ENCODE measurements at regions not wholly inside any gene's neighbourhood (a gene's known extent, or its start where the extent isn't known, plus 50 kb on each side); places are given as distances from the start of the nearest gene placed in this dataset.

DNA sequence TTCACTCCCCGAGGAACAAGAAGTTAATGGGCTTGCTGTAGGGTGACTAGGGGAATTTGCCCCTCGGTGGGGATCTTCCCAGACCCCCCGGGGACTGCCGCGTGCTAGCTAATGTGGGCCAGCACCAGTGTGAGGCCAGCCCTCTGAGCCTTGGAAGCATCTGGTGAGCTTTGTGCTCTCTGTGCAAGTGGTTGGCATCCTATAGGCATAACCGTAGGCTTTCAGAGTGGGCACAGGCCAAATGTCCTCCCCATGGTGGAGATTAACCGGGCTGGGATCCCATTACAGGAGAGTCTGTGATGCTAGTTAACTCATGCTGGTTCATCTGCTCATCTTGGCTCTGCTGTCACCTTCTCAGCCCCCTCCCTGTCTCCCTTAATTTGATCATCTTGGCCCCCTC lies 125.7 kb downstream of the TRIM29 start:
- no peak for DNase-seq

GRCh38 chr11:120011836-120012235 lies 126.1 kb downstream of the TRIM29 start:
- DNase-seq = no peak

DNA sequence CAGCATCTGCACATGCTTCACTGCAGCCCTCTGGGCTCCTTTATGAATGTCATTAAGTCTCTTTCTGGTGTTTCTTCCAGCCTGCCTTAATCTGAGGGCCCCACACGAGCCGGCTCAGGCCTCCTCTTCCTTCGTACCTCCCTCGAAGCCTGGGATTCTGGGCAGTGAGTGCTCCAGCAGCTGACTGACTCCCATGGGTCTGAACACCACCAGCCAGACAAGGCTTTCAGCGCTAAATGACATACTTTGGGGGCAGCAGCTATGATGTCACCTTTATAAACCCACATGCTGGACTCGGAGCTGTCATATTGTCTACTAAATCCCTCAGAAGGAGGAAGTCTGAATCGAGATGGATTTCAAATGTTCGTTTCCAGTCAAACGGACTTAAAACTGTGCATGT lies 127.1 kb downstream of the TRIM29 start:
- no peak for DNase-seq

DNA sequence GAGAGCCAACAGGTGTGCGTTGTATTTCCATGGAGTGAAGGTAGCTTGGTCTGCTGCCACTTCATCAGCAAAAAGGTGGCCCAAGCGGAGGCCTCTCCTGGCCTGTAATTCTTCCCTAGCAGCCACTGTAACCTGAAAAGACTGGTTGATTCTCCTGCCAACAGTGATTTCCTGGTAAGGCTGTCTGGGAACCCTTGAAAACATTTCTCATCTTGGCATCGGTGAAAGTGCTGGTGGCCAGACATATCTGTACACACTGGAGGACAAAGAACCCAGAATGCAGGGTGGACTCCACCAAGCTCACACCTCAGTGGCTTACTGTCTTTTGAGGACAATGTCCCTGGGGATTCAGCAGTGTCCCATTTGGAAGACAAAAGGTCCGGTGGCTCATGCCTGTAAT lies 128.0 kb downstream of the TRIM29 start:
- no peak for DNase-seq

DNA sequence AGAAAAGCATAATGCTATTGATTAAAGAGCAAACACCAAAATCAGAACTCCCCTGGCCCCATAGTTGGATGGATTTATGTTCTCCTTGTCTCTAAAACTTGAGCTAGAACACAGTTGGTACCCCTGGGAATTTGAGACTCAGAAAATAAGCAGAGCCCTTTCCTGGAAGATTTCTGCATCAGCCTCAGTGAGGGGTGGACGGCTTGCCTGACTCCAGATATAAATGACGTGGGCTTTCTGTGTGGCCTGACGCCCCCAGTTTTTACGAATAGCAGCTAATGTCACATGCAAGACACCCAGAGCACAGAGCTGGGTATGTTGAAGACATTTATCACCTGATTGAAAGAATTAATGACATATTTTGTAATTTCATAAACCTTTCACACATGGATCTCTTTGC lies 130.8 kb downstream of the TRIM29 start:
- DNase-seq = no peak

DNA sequence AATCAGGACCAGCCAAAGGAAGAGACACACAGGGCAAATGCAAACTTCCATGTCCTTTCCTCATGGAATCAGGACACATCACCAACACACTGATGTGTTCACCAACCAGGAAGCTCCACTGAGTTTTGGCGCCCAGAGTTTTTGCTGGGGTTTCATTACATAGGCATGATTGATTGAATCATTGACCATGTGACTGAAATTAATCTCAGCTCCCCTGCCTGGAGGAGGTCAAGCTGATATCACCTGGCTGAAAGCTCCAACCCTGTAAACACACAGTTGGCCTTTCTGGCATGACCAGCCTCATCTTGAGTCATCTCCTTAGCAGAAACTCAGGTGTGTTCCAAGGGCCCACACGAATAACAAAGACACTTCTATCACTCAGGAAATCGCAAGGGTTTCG lies 133.2 kb downstream of the TRIM29 start:
- DNase-seq = no peak

- no peak for DNase-seq
These were observed 136.5 kb downstream of the TRIM29 start for GRCh38 chr11:120001178-120002090.

DNA sequence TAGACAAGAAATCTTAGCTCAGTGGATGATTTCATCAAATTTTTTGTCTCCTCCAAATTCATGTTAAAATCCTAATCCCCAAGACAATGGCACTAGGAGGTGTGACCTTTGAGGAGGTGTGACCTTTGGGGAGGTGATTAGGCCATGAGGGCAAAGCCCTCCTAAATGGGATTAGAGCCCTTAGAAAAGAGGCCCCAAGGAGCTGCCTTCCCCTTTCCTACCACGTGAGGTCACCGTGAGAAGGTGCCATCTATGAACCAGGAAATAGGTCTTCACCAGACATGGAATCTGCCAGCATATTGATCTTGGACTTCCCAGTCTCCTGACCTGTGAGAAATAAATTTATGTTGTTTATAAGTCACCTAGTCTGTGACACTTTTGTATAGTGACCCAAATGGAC lies 138.7 kb downstream of the TRIM29 start:
- DNase-seq = no peak

DNA sequence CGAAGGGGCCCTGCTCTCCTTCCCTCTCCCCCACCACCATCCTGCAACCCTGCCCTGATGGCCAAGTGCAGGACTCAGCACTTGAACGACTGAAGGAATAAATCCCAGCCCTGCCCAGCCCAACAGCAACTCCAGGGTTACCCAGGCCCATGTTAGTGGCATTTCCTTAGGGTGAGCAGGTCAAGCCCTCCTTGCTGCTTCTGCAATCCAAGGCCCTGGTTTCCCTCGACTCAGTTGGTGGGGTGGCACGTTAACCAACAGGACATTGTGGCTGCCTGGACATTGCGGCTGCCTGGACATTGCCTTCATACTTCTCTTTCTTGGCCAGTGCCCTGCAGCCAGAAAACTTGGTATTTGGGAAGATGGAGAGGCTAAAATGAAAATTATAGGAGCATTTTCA lies 141.4 kb downstream of the TRIM29 start:
- DNase-seq = no peak

GRCh38 chr11:119995730-119996491 lies 142.0 kb downstream of the TRIM29 start:
- no peak for DNase-seq

- no peak for DNase-seq
These were observed 144.2 kb downstream of the TRIM29 start for GRCh38 chr11:119993722-119994121.

DNA sequence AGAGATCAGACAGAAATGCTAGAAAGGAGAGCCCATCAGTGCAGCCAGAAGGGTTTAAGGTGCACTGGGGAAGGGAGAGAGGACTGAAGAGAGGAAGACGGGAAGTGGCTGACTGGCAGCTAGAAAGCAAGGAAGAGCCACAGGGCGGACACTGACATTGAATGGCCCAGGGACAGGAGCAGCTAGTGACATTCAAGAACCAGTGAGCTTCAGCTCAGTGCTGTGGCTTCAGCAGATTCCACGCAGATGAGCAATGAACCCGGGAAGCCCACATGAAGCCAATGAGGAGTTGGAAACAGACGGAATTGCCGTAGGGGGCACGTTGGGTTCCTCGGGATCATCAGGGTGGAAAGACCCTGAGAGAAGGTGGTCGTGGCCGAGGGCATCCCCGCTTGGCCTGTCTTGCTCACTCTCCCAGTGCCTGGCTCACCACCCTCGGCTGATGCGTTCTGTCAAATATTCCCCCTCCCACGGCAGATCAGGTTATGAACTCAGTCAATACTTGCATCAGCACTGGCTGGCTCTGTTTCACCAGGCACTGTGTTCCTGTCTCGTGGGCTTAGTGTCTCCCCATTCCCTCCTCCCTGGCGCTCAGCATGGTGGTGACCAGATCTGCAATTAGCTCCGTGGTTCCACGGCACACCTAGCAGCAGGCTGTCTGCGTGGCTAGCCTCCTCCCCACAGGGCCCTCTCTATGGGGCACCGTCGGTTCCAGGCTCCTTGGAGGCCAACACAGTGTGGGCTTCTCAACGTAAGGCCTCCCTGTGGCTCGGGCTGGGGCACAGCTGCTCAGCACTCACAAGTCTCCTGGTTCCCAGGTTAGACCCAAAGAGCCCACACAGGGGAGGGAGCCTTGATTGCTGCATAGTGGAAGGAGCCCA lies 145.5 kb downstream of the TRIM29 start:
- no peak for DNase-seq

DNA sequence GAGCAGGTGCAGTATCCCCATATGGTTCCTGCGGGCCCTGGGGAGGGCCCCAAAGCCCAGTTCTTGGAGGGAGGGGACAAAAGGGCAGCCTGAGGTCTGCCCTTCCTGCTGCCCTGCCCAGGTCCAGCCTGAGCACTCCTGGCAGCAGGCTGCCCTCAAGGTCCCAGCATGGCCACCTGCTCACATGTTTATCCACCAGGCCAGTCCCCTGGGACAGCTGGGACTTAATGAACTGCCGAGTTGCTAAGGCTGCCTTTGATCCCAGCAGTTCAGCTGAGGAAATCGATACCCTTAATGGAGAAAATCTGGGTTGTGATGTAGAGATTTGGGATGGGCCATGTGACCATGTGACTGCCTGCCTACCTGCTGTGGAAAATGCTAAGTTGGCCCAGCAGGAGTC lies 146.2 kb downstream of the TRIM29 start:
- no peak for DNase-seq

GRCh38 chr11:119991022-119991404 lies 146.9 kb downstream of the TRIM29 start:
- DNase-seq = no peak

DNA sequence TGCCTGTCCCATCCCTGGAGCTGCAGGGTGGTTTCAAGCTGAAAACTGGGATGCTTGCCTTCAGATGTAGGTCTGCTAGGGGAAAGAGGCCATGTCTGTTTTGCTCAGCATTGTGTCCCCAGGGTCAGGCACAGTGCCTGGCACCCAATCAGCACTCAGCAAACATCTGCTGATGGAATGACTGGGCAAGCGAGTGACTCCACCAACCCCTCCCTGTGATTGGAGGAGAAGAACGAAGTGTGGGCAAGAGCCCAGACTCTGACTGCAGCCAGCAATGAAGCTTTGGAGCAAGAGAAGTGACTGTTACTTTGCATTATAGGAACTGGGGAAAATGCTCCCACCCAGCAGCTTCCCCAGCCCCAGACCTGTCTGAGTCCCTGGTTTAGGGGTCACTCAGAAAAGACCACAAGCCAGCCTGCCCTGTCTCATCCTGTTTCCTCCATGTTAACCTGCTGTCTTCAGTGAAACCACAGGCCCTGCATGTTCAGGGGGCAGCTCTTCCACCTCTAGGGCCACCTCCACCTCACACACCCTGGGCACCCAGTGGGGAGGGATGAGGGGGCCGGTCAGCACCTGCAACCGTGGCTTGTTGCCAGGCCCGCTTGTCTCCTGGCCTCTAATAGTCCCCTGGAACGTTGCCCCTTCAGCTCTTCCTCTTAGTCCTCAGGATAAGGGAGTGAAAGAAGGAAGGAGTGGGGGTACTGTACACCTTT lies 147.4 kb downstream of the TRIM29 start:
- no peak for DNase-seq

- DNase-seq = no peak
These were observed 148.6 kb downstream of the TRIM29 start for GRCh38 chr11:119989159-119989821.

DNA sequence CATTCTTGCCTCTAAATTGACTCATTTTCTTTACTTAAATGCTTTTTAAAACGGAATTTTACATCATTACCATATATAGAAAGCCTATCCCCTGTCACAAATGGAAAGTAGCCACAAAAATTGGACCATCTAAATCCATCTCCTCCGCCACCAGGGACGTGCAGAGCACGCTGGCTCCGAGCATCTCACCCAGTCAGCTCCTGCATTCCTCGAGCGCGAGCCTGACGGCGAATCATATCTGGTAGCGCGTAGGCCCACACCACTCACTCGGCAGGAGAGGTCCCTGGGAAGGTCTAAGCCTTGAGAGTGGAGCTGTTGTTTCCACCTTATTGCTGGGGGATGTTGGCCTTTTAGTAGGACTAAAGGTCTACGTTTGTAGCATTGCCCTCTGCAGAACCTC lies 152.4 kb downstream of the TRIM29 start:
- no peak for DNase-seq

- DNase-seq = no peak
These were observed 154.1 kb downstream of the TRIM29 start for GRCh38 chr11:119983816-119984215.

DNA sequence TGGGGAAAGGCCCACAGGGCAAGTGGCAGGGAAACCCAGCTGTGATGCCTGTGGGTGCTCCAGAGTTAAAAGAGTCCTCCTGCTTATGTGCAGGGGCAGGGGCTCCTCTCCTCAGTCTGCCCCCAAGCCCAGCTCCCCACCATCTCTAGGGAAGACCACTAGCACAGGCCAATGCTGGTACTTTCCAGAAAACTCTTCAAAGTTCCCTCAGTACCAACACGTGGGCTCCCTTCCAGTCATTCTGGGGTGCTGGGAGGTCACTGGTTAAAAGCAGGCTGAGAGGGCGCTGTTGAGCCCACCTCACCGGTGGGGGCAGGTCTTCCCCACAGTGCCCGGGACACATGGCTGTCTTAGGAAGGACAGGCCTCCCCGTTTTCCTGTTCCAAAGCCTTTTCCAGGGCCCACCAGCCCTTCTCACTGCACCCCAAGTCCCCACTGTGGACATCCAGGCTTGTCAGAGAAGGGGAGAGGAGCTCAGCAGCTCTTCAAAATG lies 154.6 kb downstream of the TRIM29 start:
- no peak for DNase-seq

GRCh38 chr11:119982517-119983239 lies 155.2 kb downstream of the TRIM29 start:
- no peak for DNase-seq

DNA sequence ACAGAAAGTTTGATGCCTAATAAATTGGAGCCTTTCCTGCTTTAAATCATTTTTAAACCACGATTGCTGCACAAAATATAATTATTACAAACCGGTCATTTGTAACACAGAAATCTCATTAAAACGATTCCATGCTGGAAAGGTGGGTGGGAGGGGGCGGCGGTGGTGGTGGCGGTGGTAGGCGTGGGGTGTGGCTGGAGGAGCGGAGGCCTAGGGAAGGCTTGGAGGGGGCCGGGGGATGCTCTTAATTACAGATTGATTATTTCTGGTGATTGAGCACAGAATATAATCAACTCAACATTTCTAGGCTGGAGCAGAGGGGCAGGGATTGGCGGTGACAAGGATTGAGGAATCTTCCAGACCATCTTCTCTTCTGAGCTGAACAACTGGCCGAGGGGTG lies 157.5 kb downstream of the TRIM29 start:
- no peak for DNase-seq
